Natural killer cell (primary cell): ENCODE measurements at regions not wholly inside any gene's neighbourhood (a gene's known extent, or its start where the extent isn't known, plus 50 kb on each side); places are given as distances from the start of the nearest gene placed in this dataset.
"Not testable (repeated sequence)": the region's sequence is repeated elsewhere in the genome, so short reads cannot be mapped to it uniquely, and the experiment has no call there.

Source experiments
- ATAC-seq, 3 donors: fragments of 150-1000 bp in 2 of 3; fragments of 200-7000 bp in 1 of 3; cut with Tn5 transposase; 1 replicate in 1 of 3; 2 replicates in 2 of 3; pipeline ENCODE4 v1.10.0; 2021; ENCODE audit warnings: mild to moderate bottlenecking in 2 of 3, moderate library complexity in 2 of 3
- DNase-seq, 2 donors: peaks; one replicate each; pipeline versions ENCODE4 v3.0.0 to v3.0.0-alpha.2; 2013 to 2021; ENCODE audit warnings: mixed read lengths in 1 of 2
- H3K27ac ChIP-seq: one replicate; pipeline ENCODE4 v1.5.1; 2013; ENCODE audit warnings: mild to moderate bottlenecking, low read length
- H3K27me3 ChIP-seq: one replicate; pipeline ENCODE4 v1.6.1; 2013; ENCODE audit warnings: low read length; ENCODE audit not compliant: control insufficient read depth, insufficient read depth
- H3K36me3 ChIP-seq: one replicate; pipeline ENCODE4 v1.6.1; 2013; ENCODE audit warnings: low read length; ENCODE audit not compliant: control insufficient read depth, insufficient read depth
- H3K4me1 ChIP-seq: one replicate; pipeline ENCODE4 v1.6.1; 2013; ENCODE audit warnings: low read length; ENCODE audit not compliant: control insufficient read depth, insufficient read depth
- H3K4me3 ChIP-seq: one replicate; pipeline ENCODE4 v1.5.1; 2013; ENCODE audit warnings: low read length
- H3K9me3 ChIP-seq: one replicate; pipeline ENCODE4 v1.6.1; 2013; ENCODE audit warnings: low read length; ENCODE audit not compliant: control insufficient read depth, insufficient read depth
- H3K27ac Mint-ChIP-seq, 2 donors: one replicate each; pipeline ENCODE4 v1.8.0; 2022; ENCODE audit warnings: mild to moderate bottlenecking in 2 of 2, mixed read lengths in 2 of 2, moderate library complexity in 1 of 2
- H3K27me3 Mint-ChIP-seq, 2 donors: one replicate each; pipeline ENCODE4 v1.8.0; 2022; ENCODE audit warnings: low read depth in 2 of 2, mixed read lengths in 2 of 2
- H3K36me3 Mint-ChIP-seq: one replicate; pipeline ENCODE4 v1.8.0; 2022; ENCODE audit warnings: mixed read lengths
- H3K4me1 Mint-ChIP-seq, 2 donors: one replicate each; pipeline ENCODE4 v1.8.0; 2022; ENCODE audit warnings: mixed read lengths in 2 of 2
- H3K4me3 Mint-ChIP-seq: one replicate; pipeline ENCODE4 v1.8.0; 2022; ENCODE audit warnings: mild to moderate bottlenecking, moderate library complexity, mixed read lengths
- H3K9me3 Mint-ChIP-seq, 2 donors: one replicate each; pipeline ENCODE4 v1.8.0; 2022; ENCODE audit warnings: mixed read lengths in 2 of 2
- CTCF ChIP-seq: fragments of 200-600 bp; IDR thresholded peaks from one replicate; pipeline ENCODE4 v1.8.0; 2022; ENCODE audit warnings: antibody characterized with exemption
- WGBS: methylation state at CpG from one replicate; pipeline ENCODE4 v1.1.7; 2013; ENCODE audit warnings: missing lambda C conversion rate; ENCODE audit not compliant: insufficient coverage; 5-methylcytosine and 5-hydroxymethylcytosine counted together
- intact Hi-C: fragments of 100-400 bp; cut with micrococcal nuclease; formaldehyde crosslinking; loops from one replicate; pipeline ENCODE4 v1.14.2; 2022

GRCh38 chr7:35871856-35872255 is 71.0 kb downstream of the SEPTIN7 start:
- ATAC-seq: no peak
- no peaks in the 10 kb centered on the region for H3K9me3 Mint-ChIP-seq
- peaks cover 40 to 47% of the 10 kb centered on the region in 2 donors for H3K4me1 Mint-ChIP-seq
- peaks cover 7% of the 10 kb centered on the region for H3K36me3 Mint-ChIP-seq
- peak overlapping the region; percentile 10 to 65 for H3K27ac Mint-ChIP-seq
- TF ChIP-seq CTCF: no peak
- Histone ChIP-seq H3K9me3 (no peaks in the 10 kb centered on the region), H3K4me1 (no peaks in the 10 kb centered on the region), H3K4me3 (no peak overlapping the region), H3K36me3 (peaks cover 27% of the 10 kb centered on the region), H3K27me3 (no peaks in the 10 kb centered on the region), H3K27ac (no peak overlapping the region)
- no peaks in the 10 kb centered on the region for H3K27me3 Mint-ChIP-seq
- DNase-seq: no peak
- intact Hi-C loops: no loop called here
- H3K4me3 Mint-ChIP-seq: no peak overlapping the region

- WGBS: 100% methylated on average over 1 of the region's 1 CpG
- H3K4me1 Mint-ChIP-seq: peaks cover 38 to 44% of the 10 kb centered on the region in 2 donors
- Histone ChIP-seq H3K4me1 (no peaks in the 10 kb centered on the region), H3K36me3 (peaks cover 24% of the 10 kb centered on the region), H3K4me3 (no peak overlapping the region), H3K27me3 (no peaks in the 10 kb centered on the region), H3K27ac (no peak overlapping the region), H3K9me3 (no peaks in the 10 kb centered on the region)
- peaks cover 7% of the 10 kb centered on the region for H3K36me3 Mint-ChIP-seq
- H3K4me3 Mint-ChIP-seq: no peak overlapping the region
- no peak for TF ChIP-seq CTCF
- ATAC-seq: no peak
- peak overlapping the region; percentile 15 to 43 for H3K27ac Mint-ChIP-seq
- intact Hi-C loops: no loop called here
- DNase-seq: no peak
- no peaks in the 10 kb centered on the region for H3K27me3 Mint-ChIP-seq
- no peaks in the 10 kb centered on the region for H3K9me3 Mint-ChIP-seq
Observed at GRCh38 chr7:35874886-35875285, 74.0 kb downstream of the SEPTIN7 start.

- no peak for TF ChIP-seq CTCF
- WGBS: no CpG with 5 or more reads among the region's 2 CpGs
- H3K27ac ChIP-seq: no peak overlapping the region
- no peaks in the 10 kb centered on the region for H3K9me3 ChIP-seq
- Mint-ChIP-seq H3K27ac (peak overlapping the region in 1 of 2 donors; percentile 43), H3K36me3 (peaks cover 9% of the 10 kb centered on the region), H3K4me1 (peaks cover 34 to 41% of the 10 kb centered on the region in 2 donors), H3K27me3 (no peaks in the 10 kb centered on the region), H3K4me3 (no peak overlapping the region), H3K9me3 (no peaks in the 10 kb centered on the region)
- intact Hi-C loops: no loop called here
- no peak for ATAC-seq
- DNase-seq: no peak
- H3K27me3 ChIP-seq: no peaks in the 10 kb centered on the region
- H3K4me3 ChIP-seq: no peak overlapping the region
- peaks cover 26% of the 10 kb centered on the region for H3K36me3 ChIP-seq
- no peaks in the 10 kb centered on the region for H3K4me1 ChIP-seq
Observed at GRCh38 chr7:35875292-35875691, 74.4 kb downstream of the SEPTIN7 start.

GRCh38 chr7:35878351-35878750 is 77.5 kb downstream of the SEPTIN7 start:
- Mint-ChIP-seq H3K4me3 (no peak overlapping the region), H3K4me1 (peaks cover 19 to 26% of the 10 kb centered on the region in 2 donors), H3K27ac (peak overlapping the region; percentile 14 to 46)

GRCh38 chr7:35887430-35887829 is 86.6 kb downstream of the SEPTIN7 start:
- intact Hi-C loops: not testable (repeated sequence)

More at GRCh38 chr7:35878351-35878750, 77.5 kb downstream of the SEPTIN7 start:
- H3K27me3 ChIP-seq: no peaks in the 10 kb centered on the region
- no peak overlapping the region for H3K4me3 ChIP-seq
- H3K27ac ChIP-seq: no peak overlapping the region
- TF ChIP-seq CTCF: no peak
- H3K36me3 Mint-ChIP-seq: peaks cover 24% of the 10 kb centered on the region
- H3K9me3 ChIP-seq: no peaks in the 10 kb centered on the region
- no peak for ATAC-seq
- no peaks in the 10 kb centered on the region for H3K9me3 Mint-ChIP-seq
- DNase-seq: no peak
- no peaks in the 10 kb centered on the region for H3K4me1 ChIP-seq
- no peaks in the 10 kb centered on the region for H3K27me3 Mint-ChIP-seq
- H3K36me3 ChIP-seq: peaks cover 44% of the 10 kb centered on the region
- WGBS: 100% methylated on average over 1 of the region's 1 CpG
- intact Hi-C loops: no loop called here

More at GRCh38 chr7:35887430-35887829, 86.6 kb downstream of the SEPTIN7 start:
- H3K4me1 ChIP-seq, H3K27ac Mint-ChIP-seq, H3K4me3 Mint-ChIP-seq, H3K9me3 ChIP-seq, H3K4me3 ChIP-seq, H3K27me3 ChIP-seq, ATAC-seq, DNase-seq, H3K9me3 Mint-ChIP-seq, H3K27ac ChIP-seq, H3K27me3 Mint-ChIP-seq: not testable (repeated sequence)
- H3K36me3 ChIP-seq: peaks cover 67% of the 10 kb centered on the region
- Mint-ChIP-seq H3K4me1 (peaks cover 33% of the 10 kb centered on the region in 2 donors), H3K36me3 (peaks cover 32% of the 10 kb centered on the region)
- 84% methylated on average over 4 of the region's 4 CpGs for WGBS
